Upper lobe of left lung (tissue), 4 donors: ENCODE measurements at regions not wholly inside any gene's neighbourhood (a gene's known extent, or its start where the extent isn't known, plus 50 kb on each side); places are given as distances from the start of the nearest gene placed in this dataset.

ENCODE experiments used
- CTCF ChIP-seq, 6 experiments: fragments of 450-650 bp in 4 of 6; fragments of 200-600 bp in 2 of 6; sonication (generic) in 2 of 6; IDR thresholded peaks; one replicate each; pipeline ENCODE4 v1.5.1; 2016 to 2019; ENCODE audit warnings: antibody characterized with exemption in 6 of 6
- EP300 ChIP-seq, 4 donors: sonication (generic); formaldehyde crosslinking; IDR thresholded peaks; one replicate each; pipeline ENCODE4 v1.5.1; 2017; ENCODE audit warnings: antibody characterized with exemption in 4 of 4, control low read depth in 2 of 4
- POLR2A ChIP-seq, 4 donors: fragments of 450-650 bp; IDR thresholded peaks; one replicate each; pipeline ENCODE4 v1.5.1; 2016 to 2017; ENCODE audit warnings: antibody characterized with exemption in 4 of 4, mild to moderate bottlenecking in 2 of 4
- POLR2AphosphoS5 ChIP-seq, 2 donors: sonication (generic); formaldehyde crosslinking; IDR thresholded peaks; one replicate each; pipeline ENCODE4 v1.5.1; 2017; ENCODE audit warnings: antibody characterized with exemption in 2 of 2

- TF ChIP-seq CTCF (IDR thresholded peaks at IDR 0.05) (no peak), POLR2A (IDR thresholded peaks at IDR 0.05) (no peak), POLR2AphosphoS5 (IDR thresholded peaks at IDR 0.05) (no peak), EP300 (IDR thresholded peaks at IDR 0.05) (no peak)
These were observed 269.4 kb downstream of the LOXHD1 start for GRCh38 chr18:46387441-46388131.
